NB4 (cell line): ENCODE measurements at regions not wholly inside any gene's neighbourhood (a gene's known extent, or its start where the extent isn't known, plus 50 kb on each side); places are given as distances from the start of the nearest gene placed in this dataset.
"Not testable (repeated sequence)": the region's sequence is repeated elsewhere in the genome, so short reads cannot be mapped to it uniquely, and the experiment has no call there.

Experiments
- POLR2A ChIP-seq: IDR thresholded peaks from 2 replicates; pipeline ENCODE4 v1.6.1; 2011; ENCODE audit warnings: mild to moderate bottlenecking; ENCODE audit not compliant: insufficient read length; ENCODE audit errors: extremely low read depth
- TF ChIP-seq, protein P1 (sequence below): IDR thresholded peaks from one replicate; pipeline ENCODE4 v1.5.1; 2012; ENCODE audit warnings: low read depth, low read length
- TF ChIP-seq, protein P2 (sequence below): IDR thresholded peaks from 2 replicates; pipeline ENCODE4 v1.6.1; 2011; ENCODE audit warnings: low read depth, low read length

DNA sequence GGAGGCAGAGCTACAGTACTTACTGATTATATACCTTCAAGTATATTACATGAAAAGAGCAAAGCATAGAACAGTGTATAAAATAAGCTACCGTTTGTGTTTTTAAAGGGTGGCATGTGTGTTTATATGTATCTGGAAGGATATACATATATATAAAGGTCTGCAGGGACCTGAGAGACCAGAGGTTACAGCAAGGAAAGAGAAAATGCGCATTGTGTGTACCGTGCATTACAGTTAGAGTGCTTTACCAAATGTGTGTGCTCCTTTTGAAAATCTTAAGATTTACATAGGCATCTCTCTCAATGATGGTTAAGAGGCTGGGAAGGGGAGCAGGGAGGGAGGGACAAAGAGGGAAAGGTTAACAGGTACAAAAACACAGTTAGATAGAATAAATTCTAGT, 55.8 kb upstream of the FAM25C start:
- TF ChIP-seq, protein P1, sequence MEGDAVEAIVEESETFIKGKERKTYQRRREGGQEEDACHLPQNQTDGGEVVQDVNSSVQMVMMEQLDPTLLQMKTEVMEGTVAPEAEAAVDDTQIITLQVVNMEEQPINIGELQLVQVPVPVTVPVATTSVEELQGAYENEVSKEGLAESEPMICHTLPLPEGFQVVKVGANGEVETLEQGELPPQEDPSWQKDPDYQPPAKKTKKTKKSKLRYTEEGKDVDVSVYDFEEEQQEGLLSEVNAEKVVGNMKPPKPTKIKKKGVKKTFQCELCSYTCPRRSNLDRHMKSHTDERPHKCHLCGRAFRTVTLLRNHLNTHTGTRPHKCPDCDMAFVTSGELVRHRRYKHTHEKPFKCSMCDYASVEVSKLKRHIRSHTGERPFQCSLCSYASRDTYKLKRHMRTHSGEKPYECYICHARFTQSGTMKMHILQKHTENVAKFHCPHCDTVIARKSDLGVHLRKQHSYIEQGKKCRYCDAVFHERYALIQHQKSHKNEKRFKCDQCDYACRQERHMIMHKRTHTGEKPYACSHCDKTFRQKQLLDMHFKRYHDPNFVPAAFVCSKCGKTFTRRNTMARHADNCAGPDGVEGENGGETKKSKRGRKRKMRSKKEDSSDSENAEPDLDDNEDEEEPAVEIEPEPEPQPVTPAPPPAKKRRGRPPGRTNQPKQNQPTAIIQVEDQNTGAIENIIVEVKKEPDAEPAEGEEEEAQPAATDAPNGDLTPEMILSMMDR, result not testable (repeated sequence)
- TF ChIP-seq POLR2A, result not testable (repeated sequence)
- TF ChIP-seq, protein P2, sequence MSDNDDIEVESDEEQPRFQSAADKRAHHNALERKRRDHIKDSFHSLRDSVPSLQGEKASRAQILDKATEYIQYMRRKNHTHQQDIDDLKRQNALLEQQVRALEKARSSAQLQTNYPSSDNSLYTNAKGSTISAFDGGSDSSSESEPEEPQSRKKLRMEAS, result not testable (repeated sequence)
